ENCODE measurements at regions not wholly inside any gene's neighbourhood (a gene's known extent, or its start where the extent isn't known, plus 50 kb on each side); places are given as distances from the start of the nearest gene placed in this dataset.

DNA sequence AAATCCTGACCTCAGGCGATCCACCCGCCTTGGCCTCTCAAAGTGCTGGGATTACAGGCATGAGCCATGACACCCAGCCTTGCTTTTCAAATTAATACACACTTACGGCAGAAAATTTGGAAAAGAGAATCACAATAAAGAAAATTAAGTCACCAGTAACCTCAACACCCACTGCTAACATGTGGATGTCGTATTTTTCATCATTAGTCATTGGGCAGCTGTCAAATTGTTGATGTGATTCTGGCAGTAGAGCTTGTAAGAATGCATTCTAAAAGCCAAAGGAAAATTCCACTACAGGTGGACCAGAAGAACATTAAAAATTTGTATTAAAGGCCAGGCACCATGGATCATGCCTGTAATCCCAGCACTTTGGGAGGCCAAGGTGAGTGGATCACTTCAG, 237.3 kb upstream of the TUT7 start:
- Mint-ChIP-seq H3K36me3 (ENCODE audit: low read depth) (peaks cover 3% of the 10 kb centered on the region), H3K4me1 (peaks cover 19% of the 10 kb centered on the region), H3K27me3 (ENCODE audit: low read depth, poor library complexity) (peaks cover 3% of the 10 kb centered on the region), H3K4me3 (no peak overlapping the region), H3K9me3 (peaks cover 7% of the 10 kb centered on the region), H3K27ac (no peak overlapping the region)
- TF ChIP-seq, protein P1, sequence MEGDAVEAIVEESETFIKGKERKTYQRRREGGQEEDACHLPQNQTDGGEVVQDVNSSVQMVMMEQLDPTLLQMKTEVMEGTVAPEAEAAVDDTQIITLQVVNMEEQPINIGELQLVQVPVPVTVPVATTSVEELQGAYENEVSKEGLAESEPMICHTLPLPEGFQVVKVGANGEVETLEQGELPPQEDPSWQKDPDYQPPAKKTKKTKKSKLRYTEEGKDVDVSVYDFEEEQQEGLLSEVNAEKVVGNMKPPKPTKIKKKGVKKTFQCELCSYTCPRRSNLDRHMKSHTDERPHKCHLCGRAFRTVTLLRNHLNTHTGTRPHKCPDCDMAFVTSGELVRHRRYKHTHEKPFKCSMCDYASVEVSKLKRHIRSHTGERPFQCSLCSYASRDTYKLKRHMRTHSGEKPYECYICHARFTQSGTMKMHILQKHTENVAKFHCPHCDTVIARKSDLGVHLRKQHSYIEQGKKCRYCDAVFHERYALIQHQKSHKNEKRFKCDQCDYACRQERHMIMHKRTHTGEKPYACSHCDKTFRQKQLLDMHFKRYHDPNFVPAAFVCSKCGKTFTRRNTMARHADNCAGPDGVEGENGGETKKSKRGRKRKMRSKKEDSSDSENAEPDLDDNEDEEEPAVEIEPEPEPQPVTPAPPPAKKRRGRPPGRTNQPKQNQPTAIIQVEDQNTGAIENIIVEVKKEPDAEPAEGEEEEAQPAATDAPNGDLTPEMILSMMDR (IDR thresholded peaks at IDR 0.05): no peak
- no peak for DNase-seq

DNA sequence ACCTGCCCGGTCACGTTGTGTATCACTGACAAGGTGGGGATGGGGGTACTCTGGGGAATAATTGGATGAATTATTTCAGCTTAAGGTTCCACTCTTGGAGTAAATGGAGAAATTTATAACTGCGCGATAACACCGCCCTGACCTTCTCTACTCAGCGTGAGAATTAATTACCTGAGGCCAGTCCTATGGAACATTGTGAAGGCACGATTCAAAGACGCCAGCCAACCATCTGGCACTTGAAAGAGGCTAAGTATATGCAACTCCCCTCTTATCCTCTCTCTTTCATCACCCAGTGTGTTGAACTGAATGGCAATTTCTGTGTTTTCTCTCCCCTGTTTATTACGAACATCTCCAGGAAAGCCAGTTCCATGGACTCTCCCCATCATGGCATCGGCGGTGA, 235.5 kb upstream of the TUT7 start:
- no peaks in the 10 kb centered on the region for H3K36me3 Mint-ChIP-seq (ENCODE audit: low read depth)
- H3K4me3 Mint-ChIP-seq: no peak overlapping the region
- H3K9me3 Mint-ChIP-seq: peaks cover 3% of the 10 kb centered on the region
- peaks cover 3% of the 10 kb centered on the region for H3K27me3 Mint-ChIP-seq (ENCODE audit: low read depth, poor library complexity)
- H3K4me1 Mint-ChIP-seq: peaks cover 34% of the 10 kb centered on the region
- H3K27ac Mint-ChIP-seq: no peak overlapping the region
- TF ChIP-seq, protein P1 (IDR thresholded peaks at IDR 0.05): no peak
- DNase-seq: no peak

DNA sequence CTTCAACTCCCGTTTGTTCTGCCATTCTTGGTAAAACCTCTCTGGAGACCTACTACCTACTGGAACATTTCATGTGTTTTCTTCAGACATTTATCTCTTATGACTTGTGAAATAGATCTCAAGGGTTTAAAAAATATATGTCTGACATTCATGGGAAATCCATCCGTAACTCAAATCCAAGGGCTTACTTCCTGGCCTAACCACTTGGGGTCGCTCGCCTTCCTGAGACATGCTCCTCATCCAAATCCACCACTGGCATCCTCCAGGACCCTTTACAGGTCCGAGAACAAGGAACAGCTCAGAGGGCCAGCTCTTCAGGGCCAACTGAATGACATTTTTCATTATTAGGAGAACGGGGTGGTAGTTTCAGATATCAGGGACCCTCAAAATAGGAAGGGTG, 235.1 kb upstream of the TUT7 start:
- Mint-ChIP-seq H3K27ac (no peak overlapping the region), H3K4me1 (peaks cover 37% of the 10 kb centered on the region), H3K36me3 (ENCODE audit: low read depth) (no peaks in the 10 kb centered on the region), H3K27me3 (ENCODE audit: low read depth, poor library complexity) (peaks cover 3% of the 10 kb centered on the region), H3K9me3 (peaks cover 3% of the 10 kb centered on the region), H3K4me3 (no peak overlapping the region)
- DNase-seq: no peak
- TF ChIP-seq, protein P1 (IDR thresholded peaks at IDR 0.05): no peak

DNA sequence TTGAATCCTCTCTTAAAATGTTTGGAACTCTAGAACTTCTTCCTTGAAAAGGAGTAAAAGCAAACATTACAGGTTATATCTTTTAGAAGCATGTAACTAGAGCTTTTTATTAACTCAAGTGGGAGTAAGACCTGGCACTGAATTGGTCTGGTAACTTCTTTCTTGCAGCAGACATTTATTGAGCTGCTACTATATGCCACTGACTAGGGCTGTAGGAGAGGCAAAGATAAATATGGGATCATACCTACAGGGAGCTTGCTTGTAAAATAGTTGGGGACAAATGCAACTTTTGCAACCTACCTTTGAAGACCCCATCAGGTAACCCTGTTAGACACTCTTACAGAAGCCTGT, 231.9 kb upstream of the TUT7 start:
- TF ChIP-seq, protein P1 (IDR thresholded peaks at IDR 0.05): no peak
- Mint-ChIP-seq H3K27ac (peak overlapping the region; percentile 76), H3K27me3 (ENCODE audit: low read depth, poor library complexity) (peaks cover 15% of the 10 kb centered on the region), H3K4me3 (no peak overlapping the region), H3K4me1 (peaks cover 51% of the 10 kb centered on the region), H3K36me3 (ENCODE audit: low read depth) (no peaks in the 10 kb centered on the region), H3K9me3 (peaks cover 8% of the 10 kb centered on the region)
- no peak for DNase-seq

DNA sequence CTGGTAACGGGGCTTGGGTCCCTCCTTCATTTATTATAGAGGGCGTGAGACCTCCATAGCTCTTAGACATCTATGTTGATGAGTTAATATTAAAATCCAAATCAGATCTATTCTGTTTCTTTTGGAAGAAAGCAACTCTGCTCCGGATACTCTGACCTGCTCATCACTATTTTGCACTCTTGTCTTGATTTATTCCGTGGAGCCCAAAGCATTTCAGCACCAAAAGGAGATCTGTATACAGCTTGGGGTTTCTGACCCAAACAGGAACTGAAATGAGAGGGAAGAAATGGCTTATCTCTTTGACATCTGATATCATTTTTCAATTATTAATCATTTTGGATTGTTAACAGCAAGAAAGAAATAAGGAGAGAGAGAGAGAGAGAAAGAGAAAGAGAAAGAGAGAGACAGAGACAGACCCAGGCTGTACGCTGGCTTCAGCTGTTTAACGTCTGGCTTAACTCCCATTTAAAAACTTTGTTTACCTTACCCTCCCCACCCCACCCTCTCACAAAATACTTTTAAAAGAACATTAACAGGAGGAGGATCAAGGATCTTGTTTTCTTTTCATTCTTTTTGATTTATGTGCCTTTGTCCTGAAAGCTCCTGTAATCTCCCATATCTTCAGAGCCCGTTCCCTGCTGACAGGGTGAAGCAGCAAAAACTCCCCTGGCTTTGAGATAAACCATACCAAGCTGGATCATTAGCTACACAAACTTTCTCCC, 231.4 kb upstream of the TUT7 start:
- peaks cover 15% of the 10 kb centered on the region for H3K27me3 Mint-ChIP-seq (ENCODE audit: low read depth, poor library complexity)
- no peaks in the 10 kb centered on the region for H3K36me3 Mint-ChIP-seq (ENCODE audit: low read depth)
- H3K4me1 Mint-ChIP-seq: peaks cover 56% of the 10 kb centered on the region
- peaks cover 10% of the 10 kb centered on the region for H3K9me3 Mint-ChIP-seq
- TF ChIP-seq, protein P1 (IDR thresholded peaks at IDR 0.05): no peak
- DNase-seq: no peak
- H3K4me3 Mint-ChIP-seq: peak overlapping the region; percentile 16
- H3K27ac Mint-ChIP-seq: peak overlapping the region; percentile 76

DNA sequence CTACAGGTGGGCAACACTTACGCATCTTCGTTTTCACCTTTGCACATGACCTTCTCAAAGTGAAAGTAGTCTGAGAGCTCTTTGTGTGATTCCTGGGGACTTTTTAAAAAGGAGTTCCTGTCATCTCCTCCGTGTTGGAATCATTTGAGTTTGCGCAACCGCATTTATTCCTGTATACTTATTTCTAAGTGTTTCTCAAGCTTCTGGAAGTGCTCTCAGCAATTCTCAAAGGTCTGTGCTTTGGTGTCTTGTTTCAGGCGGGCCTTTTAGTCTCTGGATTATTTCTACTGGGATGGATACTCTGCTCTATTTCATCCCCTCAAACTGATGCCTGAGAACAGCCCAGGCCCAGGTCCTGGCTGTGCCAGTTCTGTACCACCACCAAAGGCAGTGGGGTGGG, 226.5 kb upstream of the TUT7 start:
- Mint-ChIP-seq H3K27ac (no peak overlapping the region), H3K36me3 (ENCODE audit: low read depth) (no peaks in the 10 kb centered on the region), H3K4me3 (no peak overlapping the region), H3K27me3 (ENCODE audit: low read depth, poor library complexity) (peaks cover 16% of the 10 kb centered on the region), H3K4me1 (peaks cover 72% of the 10 kb centered on the region), H3K9me3 (peaks cover 6% of the 10 kb centered on the region)
- no peak for DNase-seq
- TF ChIP-seq, protein P1 (IDR thresholded peaks at IDR 0.05): no peak

Measured in nephron progenitor cell (in vitro differentiated cells).